HTR-8/SVneo (cell line): ENCODE measurements at regions not wholly inside any gene's neighbourhood (a gene's known extent, or its start where the extent isn't known, plus 50 kb on each side); places are given as distances from the start of the nearest gene placed in this dataset.
"Not testable (repeated sequence)": the region's sequence is repeated elsewhere in the genome, so short reads cannot be mapped to it uniquely, and the experiment has no call there.

ENCODE experiments used
- DNase-seq: peaks from one replicate; pipeline ENCODE4 v3.0.0; 2011; ENCODE audit warnings: low spot score, mixed read lengths; ENCODE audit not compliant: insufficient read length
- FAIRE-seq: peaks from 2 replicates; lab custom pipeline; 2011; peaks lifted over from hg19 to GRCh38; lab: Jason Lieb, UNC

DNA sequence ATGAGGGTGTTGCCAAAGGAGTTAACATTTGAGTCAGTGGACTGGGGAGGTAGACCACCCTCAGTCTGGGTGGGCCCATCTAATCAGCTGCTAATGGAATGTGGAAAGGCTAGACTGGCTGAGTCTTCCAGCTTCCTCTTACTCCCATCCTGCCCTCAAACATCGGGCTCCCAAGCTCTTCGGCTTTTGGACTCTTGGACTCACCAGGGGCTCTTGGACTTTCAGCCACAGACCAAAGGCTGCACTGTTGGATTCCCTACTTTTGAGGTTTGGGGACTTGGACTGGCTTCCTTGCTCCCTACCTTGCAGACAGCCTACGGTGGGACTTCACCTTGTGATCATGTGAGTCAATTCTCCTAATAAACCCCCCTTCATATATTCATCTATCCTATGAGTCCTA is 276.6 kb upstream of the DIO3 start:
- FAIRE-seq, result no peak

DNA sequence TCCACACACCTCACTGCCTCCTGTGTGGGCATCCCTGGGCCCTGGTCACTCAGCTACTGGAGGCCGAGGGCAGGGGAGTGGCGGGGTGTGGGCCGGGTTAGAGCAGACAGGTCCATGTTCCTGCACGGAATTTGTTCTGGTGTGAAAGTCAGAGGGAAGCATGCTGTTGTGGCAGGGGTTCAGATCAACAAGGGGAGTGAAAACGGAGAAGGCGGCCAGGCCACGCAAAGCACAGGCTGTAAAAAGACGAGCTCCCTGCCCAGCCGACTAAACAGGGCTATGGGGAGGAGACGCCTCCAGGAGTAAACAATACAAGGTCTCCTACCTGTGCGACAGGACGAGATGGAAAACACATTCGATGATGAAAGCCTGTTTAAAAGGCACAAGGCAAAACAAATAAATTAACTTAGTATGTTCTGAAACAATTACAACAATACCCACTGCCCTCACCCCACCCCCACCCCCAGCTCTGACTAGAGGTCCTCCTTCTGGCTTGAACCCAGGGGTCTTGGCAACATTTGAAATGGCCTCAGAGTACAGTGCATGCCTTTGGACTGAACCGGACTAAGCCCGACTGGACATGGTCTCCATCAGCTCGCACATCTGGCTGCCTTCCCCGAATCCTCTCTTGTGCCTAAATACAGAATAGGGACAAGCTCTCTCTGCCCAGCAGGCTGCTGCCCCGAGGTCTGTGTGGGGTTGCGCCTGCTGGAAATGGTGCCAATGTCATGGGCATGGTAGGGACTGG is 274.9 kb upstream of the DIO3 start:
- no peak for DNase-seq
- FAIRE-seq, result no peak

More for the DNA sequence above, 276.6 kb upstream of the DIO3 start:
- DNase-seq, result no peak

DNA sequence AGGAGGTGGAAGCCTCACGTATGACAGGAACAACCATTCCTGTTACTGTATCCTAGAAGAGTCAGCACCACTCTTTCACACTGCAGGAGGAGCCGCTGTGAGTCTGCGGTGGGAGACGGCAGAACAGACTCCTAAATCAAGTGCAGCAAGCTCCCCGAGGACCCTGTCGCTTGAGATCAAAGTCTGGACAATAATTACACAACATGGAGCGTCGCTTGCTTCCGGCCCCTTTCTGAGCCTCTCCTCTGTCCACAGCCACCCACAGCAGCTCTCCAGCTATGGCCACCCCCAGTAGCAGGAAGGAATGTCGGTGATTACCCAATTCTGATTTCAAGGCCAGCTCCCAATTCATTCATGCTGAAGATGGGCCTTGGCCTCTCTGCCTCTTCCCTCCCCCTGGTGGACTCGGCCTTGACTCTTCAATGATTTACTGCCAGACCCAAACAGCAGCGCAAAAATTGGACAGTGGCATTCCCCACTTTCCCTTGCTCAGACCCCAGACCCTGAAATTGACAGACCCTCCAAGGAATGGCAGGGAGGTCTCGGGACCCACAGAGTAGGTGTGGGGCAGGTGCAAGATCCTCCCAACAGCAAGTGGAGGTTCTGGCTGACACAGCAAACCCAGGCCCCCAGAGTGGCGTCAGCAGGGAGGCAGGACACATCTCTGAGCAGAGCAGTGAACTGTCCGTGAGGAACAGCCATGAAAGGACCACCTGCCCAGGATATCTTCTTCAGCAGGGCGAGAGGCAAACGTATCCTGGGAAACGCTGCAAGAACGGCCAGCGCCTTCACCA is 272.7 kb upstream of the DIO3 start:
- FAIRE-seq, result no peak
- no peak for DNase-seq

DNA sequence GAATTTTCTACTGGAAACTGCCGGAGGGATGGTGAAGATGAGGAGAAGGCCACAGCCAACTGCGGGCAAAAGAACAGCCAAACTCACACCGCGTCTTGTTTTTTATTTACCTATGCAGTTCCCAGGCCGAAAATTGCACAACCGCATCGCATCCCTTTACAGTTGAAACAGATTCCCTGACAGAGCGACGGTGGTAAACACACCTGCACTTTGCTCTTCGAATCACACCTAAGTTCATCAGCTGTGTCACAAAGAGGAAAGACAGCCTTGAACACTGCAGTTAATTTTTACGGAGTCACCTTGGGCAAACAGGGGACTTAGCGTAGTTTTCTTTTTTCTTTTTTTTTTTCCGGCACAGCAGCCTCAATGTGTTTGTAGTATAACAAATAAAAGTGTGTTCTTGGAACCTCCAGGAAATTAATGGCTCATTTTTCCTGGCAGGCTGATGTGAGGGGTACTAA is 272.0 kb upstream of the DIO3 start:
- no peak for DNase-seq
- FAIRE-seq, result no peak

DNA sequence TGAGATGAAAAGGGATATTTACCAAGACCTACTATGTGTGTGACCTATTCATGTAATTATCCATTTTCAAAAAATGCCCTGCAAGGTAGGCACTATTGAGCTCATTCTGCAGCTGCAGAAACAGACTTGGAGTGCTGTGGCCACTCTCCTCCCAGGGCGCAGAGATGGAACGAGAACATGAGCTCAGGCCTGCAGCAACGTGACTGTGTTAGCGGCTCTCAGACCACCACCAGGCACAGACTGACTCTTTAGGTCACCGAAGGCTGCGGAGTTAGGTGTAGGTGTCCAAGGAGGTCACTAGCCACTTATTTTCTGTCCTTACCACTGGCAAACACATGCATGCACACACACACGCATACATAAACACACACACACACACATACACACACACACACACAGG is 271.4 kb upstream of the DIO3 start:
- FAIRE-seq (no peak), DNase-seq (no peak)

DNA sequence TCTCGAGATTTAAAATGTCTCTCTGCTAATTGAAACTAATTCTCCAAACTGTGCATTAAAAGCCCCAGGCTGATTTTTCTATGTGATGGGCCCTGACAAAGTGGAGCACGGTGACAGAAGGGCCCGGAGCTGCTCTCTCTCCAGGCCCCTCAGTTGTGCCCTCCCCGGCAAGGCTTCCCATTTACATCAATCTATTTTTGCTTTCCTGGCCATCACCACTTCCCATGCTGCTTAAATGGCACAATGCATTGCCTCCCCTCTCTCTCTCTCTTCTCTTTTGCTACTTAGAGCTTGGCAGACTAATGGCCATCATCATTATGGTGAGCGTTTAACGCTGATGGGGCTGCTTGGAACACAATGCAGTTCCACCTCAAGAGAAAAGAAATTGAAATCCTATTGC is 270.7 kb upstream of the DIO3 start:
- FAIRE-seq (no peak), DNase-seq (no peak)

DNA sequence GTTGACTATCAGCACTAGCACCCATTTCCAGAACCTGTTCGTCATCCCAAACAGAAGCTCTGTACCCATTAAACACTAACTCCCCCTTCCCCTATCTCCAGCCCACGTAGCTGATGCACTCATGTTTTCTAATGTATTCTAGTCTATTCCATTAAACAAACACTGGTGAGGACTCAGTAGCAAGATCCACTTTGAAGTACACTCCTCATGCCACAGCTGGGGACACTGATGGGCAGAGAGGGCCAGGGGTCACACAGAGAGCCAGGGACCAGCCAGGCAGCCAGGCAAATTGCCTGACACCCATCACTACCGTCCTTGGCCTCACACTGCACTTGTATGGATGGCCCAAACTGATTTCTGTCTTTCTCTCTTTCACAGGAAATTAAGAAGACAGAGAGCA is 269.9 kb upstream of the DIO3 start:
- FAIRE-seq (no peak), DNase-seq (no peak)

DNA sequence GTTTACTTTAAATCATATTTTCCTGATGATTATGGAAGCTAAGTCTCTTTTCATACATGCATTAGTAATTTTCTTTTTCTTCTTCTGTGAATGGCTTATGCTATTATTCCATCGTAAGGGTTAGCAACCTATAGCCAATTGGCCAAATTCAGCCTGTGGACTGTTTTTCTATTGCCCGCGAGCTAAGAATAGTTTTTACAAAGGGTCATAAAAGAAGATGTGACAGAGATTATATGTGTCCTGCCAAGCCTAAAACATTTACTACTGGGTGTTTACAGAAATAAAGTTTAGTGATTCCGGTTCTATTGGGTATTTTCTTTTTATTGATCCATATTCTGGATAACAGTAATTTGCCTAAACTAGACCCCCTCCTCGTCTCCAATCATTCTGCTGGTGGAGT is 268.8 kb upstream of the DIO3 start:
- FAIRE-seq (no peak), DNase-seq (no peak)

DNA sequence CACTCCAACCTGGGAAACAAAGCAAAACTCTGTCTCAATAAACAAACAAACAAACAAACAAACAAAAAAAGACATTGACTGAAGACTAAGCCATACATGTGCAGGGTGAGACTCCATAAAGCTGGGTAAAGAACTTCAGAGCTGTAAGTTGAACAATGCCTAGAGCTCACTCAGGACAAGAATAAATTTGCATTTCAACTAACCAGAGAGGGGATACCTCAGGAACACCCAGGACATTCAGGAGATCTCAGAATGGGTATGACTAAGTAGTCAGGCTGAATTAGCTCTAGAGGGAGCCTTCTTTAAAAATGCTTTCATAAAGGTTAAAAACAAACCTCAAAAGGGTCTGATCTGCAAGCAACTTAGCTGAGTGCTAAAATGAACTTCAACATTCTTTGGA is 267.7 kb upstream of the DIO3 start:
- FAIRE-seq, result no peak
- no peak for DNase-seq

DNA sequence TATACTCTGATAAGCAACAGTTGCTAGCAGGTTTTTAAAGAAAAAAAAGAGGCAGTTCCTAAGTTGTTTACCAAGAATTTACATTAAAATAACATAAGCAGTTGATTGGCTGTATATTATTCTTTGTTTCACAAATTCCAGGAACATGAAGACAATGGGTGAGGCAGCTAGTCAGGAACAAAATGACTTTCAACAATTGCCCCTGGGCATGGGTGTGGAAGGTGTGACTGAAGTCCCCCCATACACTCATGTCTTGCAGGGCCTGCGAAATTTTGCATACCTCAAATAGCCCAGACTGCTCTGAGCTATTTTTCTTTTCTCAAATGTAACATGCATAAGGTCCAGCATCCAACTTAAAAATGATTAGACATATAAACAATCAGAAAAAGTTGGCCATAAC is 267.2 kb upstream of the DIO3 start:
- no peak for FAIRE-seq
- DNase-seq, result no peak

DNA sequence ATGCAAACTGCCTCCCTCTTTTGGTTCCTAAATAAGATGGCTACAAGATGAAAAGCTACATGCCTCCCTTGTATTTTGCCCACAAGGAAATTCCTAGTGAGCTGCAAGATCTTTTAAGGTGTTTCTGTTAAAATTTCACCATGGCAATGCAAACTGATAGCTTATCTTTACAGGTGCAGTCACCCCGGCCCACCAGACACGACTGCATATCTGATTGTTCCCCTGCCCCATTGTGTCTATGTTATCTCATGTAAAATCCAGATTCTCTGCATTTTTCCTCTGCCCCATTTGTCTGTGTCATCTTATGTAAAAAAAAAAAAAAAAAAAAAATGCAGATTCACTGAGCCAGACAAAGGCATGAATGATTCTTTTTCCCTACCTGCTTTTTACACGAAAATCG is 261.5 kb upstream of the DIO3 start:
- DNase-seq, FAIRE-seq: not testable (repeated sequence)

DNA sequence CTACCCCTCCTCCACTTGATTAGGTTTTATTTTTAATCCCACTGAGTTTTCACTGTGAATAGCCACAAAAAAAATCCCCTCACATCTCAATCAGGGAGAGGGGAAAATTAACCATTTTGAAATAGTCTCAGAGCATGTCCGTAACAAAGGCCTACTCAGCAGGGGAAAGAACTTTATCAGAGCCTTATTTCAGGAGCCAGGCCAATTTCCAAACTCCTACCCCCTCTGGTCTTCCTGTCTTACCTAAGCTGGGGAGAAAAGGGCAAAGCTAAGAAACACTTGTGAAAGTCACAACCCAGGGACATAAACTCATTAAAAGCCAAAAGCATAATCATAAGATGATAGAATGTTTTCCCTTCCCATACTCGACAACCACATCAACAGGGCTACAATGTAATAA is 260.3 kb upstream of the DIO3 start:
- no peak for FAIRE-seq
- DNase-seq, result no peak

DNA sequence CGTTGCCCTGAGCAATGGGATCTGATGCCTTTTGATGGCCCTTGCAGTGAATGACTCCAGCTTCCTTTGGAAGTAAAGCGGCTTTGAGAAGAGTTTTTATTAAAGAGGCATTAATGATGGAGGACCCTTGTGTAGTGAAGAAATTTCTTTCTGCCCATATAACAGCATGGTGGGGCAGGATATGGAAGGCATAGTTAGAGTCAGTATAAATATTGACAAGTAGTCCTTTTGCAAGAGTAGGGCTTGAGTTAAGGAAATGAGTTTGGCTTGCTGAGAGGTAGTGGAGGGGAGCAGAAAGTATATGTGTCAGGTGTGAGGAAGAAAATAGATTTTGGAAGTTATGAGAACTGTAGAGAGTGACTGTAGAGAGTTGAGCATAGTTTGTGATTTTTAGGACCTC is 254.1 kb upstream of the DIO3 start:
- DNase-seq, FAIRE-seq: not testable (repeated sequence)

DNA sequence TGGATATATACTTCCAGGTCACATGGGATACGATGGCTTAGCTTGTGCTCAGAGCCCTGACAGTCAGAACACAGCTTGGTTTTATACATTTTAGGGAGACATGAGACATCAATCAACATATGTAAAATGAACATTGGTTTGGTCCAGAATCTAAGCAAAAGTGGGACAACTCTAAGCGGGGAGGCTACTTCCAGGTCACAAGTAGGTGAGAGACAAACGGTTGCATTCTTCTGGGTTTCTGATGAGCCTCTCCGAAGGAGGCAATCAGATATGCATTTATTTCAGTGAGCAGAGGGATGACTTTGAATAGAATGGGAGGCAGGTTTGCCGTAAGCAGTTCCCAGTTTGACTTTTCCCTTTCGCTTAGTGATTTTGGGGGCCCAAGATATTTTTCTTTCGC is 250.1 kb upstream of the DIO3 start:
- DNase-seq, FAIRE-seq: not testable (repeated sequence)

DNA sequence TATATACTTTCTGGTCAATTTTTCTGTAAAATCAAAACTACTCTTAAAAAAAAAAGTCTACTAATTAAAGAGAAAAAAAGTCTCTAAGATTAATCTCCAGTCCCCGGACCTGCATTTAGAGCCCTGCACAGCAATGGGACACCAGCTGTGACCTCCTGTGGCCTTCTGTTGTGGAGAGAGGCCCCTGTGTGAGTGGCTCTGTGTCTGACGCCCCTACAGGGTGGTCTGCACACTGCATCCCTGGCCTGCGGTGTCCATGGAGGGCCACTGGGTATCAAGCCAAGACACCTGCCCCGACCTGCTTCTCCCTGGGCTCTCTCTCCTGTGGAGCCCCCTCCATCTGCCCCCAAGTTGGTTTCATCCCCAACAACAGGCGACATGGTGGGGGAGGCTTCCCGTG is 248.0 kb upstream of the DIO3 start:
- FAIRE-seq (no peak), DNase-seq (no peak)

DNA sequence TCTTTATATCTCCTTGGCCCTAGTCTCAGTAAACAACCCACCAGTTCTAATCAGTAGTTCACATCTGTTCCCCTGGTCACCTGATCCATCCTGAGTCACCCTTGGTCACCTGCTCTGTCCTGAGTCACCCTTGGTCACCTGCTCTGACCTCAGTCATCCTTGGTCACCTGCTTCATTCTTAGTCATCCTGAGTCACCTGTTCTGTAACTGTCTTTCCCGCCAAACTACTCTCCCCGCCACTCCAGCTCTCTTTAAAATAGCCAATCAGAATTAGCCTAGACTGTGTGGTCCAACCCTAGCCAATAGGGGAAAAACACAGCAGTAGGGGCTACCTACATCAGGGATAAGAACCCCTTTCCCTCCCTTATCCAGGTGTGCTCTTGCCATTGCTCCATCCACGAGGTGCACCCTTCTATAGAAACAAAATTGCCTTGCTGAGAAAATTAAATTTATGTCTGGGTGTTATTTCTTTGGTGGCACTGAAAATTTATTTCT is 245.4 kb upstream of the DIO3 start:
- FAIRE-seq (no peak), DNase-seq (no peak)

DNA sequence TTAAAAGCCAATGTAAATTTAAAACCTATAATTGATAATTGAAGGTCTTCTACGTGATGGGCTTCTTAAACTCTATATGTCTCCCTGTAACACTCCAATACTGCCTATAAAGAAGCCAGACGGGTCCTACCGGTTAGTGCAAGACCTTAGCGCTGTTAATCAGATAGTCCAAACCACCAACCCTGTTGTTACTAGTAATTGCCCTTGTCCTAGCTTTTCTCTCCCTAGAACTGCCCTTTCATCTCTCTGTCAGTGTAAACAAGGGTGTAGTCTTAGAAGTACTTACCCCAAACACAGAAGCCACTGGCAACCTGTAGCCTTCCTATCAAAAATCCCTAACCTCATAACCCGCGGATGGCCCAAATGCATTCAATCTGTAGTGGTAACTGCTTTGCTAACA is 243.0 kb upstream of the DIO3 start:
- FAIRE-seq (no peak), DNase-seq (no peak)

DNA sequence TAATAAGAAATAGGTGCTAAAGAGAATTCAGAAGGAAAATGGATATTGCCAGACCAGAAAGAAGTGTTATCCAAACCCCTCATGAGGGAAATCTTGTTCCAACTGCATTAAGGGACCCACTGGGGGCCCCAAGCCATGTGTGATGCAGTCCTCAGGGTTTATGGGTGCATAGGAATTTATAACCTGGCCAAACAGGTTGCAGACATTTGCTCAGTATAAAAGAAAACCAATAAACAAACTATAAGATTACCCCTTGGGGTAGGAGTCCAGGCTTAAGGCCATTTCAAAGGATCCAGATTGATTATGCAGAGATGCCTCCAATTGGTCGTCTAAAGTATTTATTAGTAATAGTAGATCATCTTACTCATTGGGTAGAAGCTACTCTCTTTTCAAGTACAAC is 240.9 kb upstream of the DIO3 start:
- FAIRE-seq (no peak), DNase-seq (no peak)

DNA sequence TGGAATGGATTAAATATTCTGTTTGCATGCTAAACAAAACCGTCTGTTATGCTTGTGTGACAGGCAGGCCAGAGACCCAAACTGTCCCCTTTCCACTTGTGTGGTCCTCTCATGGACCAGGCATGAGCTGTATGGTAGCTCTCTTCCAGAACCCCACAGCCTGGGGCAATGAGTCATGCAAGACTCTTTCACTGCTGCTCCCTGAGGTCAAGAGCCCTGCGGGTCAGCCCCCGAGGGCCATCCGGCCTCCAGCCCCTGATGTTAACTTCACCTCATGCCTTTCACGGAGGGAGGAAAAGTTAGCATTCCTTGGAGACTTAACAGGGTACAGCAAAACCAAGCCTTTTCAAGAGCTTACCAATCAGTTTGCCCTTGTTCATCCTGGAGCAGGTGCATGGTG is 239.1 kb upstream of the DIO3 start:
- FAIRE-seq (no peak), DNase-seq (no peak)

DNA sequence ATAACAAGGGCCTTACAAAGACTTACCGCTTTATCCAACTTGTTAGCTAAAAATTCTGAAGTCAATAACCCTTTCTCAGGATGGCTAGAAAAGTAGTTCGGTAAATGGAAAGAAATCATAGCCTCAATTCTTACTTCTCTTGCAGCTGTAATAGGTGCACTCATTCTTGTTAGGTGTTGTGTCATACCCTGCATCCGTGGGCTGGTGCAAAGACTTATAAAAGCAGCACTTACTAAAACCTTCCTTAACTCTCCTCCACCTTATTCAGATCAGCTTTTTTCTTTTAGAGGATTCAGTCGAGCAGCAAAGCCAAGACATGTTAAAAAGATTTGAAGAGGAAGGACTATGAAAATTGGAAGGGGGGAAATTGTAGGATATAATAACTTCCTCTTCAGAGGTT is 238.2 kb upstream of the DIO3 start:
- FAIRE-seq, result no peak
- no peak for DNase-seq

DNA sequence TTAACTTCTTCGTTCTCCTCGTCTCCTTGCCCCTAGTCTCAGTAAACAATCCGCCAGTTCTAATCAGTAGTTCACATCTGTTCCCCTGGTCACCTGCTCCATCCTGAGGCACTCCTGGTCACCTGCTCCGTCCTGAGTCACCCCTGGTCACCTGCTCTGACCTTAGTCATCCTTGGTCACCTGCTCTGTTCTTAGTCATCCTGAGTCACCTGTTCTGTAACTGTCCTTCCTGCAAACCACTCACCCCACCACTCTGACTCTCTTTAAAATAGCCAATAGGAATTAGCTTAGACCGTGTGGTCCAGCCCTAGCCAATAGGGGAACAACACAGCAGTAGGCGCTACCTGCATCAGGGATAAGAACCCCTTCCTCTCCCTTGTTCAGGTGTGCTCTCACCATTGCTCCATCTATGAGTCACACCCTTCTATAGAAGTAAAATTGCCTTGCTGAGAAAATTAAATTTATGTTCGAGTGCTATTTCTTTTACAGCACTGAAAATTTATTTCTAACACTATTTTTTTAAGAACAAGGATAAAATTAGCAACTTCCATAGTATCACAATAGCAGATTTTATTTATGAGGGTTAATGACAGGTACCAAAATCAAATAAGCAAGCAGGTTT is 237.6 kb upstream of the DIO3 start:
- FAIRE-seq, DNase-seq: not testable (repeated sequence)
